Mucosa of stomach (tissue), 1 donor: ENCODE measurements at regions not wholly inside any gene's neighbourhood (a gene's known extent, or its start where the extent isn't known, plus 50 kb on each side); places are given as distances from the start of the nearest gene placed in this dataset.
"Not testable (repeated sequence)": the region's sequence is repeated elsewhere in the genome, so short reads cannot be mapped to it uniquely, and the experiment has no call there.

ENCODE experiments used
- H3K27me3 ChIP-seq: one replicate; pipeline ENCODE4 v1.7.0; 2013; ENCODE audit warnings: mild to moderate bottlenecking, low read length; ENCODE audit not compliant: control insufficient read depth, insufficient read depth
- H3K36me3 ChIP-seq: one replicate; pipeline ENCODE4 v1.7.0; 2013; ENCODE audit warnings: low read length; ENCODE audit not compliant: control insufficient read depth, insufficient read depth
- H3K4me1 ChIP-seq: one replicate; pipeline ENCODE4 v1.7.0; 2013; ENCODE audit warnings: mild to moderate bottlenecking, low read length; ENCODE audit not compliant: control insufficient read depth, insufficient read depth
- H3K4me3 ChIP-seq: one replicate; pipeline ENCODE4 v1.7.0; 2013; ENCODE audit warnings: low read length
- H3K9ac ChIP-seq: one replicate; pipeline ENCODE4 v1.7.0; 2013; ENCODE audit warnings: mild to moderate bottlenecking, low read length, moderate library complexity
- H3K9me3 ChIP-seq: one replicate; pipeline ENCODE4 v1.7.0; 2013; ENCODE audit warnings: mild to moderate bottlenecking, low read length, moderate library complexity; ENCODE audit not compliant: control insufficient read depth
- donor health status: Pancreatic carcinoma.

DNA sequence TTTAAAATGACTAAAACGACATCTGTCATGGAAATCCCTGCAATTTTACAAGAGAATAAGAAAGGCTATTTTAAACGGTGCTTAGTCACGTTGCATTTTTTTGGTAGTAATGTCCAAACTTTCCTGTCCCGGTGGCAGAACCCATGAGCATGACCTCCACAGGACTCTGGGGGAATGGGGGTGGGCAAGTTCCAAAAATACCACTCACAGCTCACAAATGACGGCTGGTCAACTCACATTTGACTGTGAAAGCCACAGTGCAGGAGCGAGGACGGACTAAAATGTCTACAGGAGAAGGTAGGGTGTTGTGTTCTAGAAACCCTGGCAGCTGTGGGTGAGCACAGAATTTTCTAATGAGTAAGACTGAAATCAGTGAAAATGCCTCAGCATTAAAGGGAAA, 331.5 kb downstream of the BCL2L11 start:
- H3K9me3 ChIP-seq, H3K4me3 ChIP-seq, H3K4me1 ChIP-seq, H3K9ac ChIP-seq, H3K36me3 ChIP-seq, H3K27me3 ChIP-seq: not testable (repeated sequence)

GRCh38 chr2:111453308-111453707, 332.6 kb downstream of the BCL2L11 start:
- not testable (repeated sequence) for H3K4me3 ChIP-seq, H3K9me3 ChIP-seq, H3K9ac ChIP-seq

GRCh38 chr2:111453816-111454215, 333.1 kb downstream of the BCL2L11 start:
- H3K36me3 ChIP-seq, H3K27me3 ChIP-seq, H3K9me3 ChIP-seq, H3K9ac ChIP-seq, H3K4me1 ChIP-seq, H3K4me3 ChIP-seq: not testable (repeated sequence)

More at GRCh38 chr2:111453308-111453707, 332.6 kb downstream of the BCL2L11 start:
- H3K4me1 ChIP-seq, H3K27me3 ChIP-seq, H3K36me3 ChIP-seq: not testable (repeated sequence)

DNA sequence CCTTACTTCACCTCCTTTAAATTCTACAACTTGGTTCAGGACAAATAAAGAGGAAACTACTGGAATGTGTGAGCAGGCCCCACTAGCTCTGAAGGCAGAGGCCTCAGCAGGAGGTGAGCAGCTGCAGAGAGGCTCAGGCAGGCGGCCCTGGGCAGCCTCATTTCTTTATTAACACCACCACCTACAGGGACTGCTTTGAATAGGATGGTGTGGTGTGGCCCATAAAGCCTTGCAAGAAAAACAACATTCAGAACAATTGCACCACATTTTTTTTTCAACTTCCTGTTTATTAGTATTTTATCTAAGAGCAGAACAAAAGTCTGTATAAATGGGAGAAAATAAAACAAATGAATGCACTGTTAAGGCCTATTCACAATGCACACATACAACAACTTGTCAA, 333.7 kb downstream of the BCL2L11 start:
- H3K4me1 ChIP-seq, H3K9me3 ChIP-seq, H3K4me3 ChIP-seq, H3K9ac ChIP-seq, H3K27me3 ChIP-seq, H3K36me3 ChIP-seq: not testable (repeated sequence)

GRCh38 chr2:111455016-111456015, 334.6 kb downstream of the BCL2L11 start:
- H3K9me3 ChIP-seq, H3K36me3 ChIP-seq, H3K4me3 ChIP-seq, H3K27me3 ChIP-seq, H3K4me1 ChIP-seq, H3K9ac ChIP-seq: not testable (repeated sequence)

GRCh38 chr2:111457191-111457590, 336.5 kb downstream of the BCL2L11 start:
- H3K9me3 ChIP-seq, H3K9ac ChIP-seq, H3K27me3 ChIP-seq: not testable (repeated sequence)

DNA sequence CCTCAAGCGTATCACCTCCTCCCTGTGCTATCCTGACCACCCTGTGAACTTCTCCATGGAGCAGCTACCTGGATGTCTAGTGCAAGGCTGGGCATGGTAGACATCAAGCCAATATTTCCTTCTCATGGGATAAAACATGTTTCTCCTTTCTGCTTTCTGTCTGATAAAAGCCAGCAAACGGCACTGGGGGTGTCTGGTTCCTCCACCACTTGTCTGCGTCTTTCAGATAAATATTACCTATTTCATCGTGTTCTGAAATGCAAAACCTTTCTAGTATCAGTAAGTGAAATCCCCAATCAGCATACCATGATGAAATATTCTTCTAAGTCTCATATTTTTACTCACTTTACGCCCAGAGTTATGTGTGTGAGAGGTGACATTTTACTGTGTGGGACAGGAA, 340.2 kb downstream of the BCL2L11 start:
- H3K27me3 ChIP-seq, H3K9ac ChIP-seq, H3K36me3 ChIP-seq, H3K4me1 ChIP-seq, H3K4me3 ChIP-seq, H3K9me3 ChIP-seq: not testable (repeated sequence)

More at GRCh38 chr2:111457191-111457590, 336.5 kb downstream of the BCL2L11 start:
- not testable (repeated sequence) for H3K4me3 ChIP-seq, H3K36me3 ChIP-seq, H3K4me1 ChIP-seq

DNA sequence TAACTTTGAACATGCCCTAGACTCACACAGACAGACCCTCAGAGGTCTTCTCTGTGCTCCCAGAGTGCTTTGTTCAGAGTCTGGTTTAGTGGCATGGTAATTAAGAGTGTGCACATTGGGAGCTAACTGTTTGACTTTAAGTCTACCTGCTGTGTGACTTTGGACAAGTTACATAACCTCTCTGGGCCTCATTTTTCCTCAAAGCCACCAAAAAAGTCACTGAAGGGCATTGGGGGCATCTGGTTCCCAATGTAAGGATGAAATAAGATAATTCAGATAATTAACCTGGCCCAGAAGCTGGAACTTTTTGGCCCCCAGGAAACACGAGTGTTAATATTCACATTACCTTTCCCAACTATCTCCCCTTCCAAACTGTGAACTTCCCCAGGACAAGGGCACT, 341.1 kb downstream of the BCL2L11 start:
- not testable (repeated sequence) for H3K9me3 ChIP-seq, H3K27me3 ChIP-seq, H3K9ac ChIP-seq, H3K36me3 ChIP-seq, H3K4me3 ChIP-seq, H3K4me1 ChIP-seq

- H3K9me3 ChIP-seq, H3K27me3 ChIP-seq, H3K4me3 ChIP-seq, H3K36me3 ChIP-seq, H3K9ac ChIP-seq, H3K4me1 ChIP-seq: not testable (repeated sequence)
Observed at GRCh38 chr2:111462572-111462971, 341.9 kb downstream of the BCL2L11 start.

- H3K4me3 ChIP-seq, H3K9ac ChIP-seq, H3K9me3 ChIP-seq, H3K27me3 ChIP-seq, H3K4me1 ChIP-seq, H3K36me3 ChIP-seq: not testable (repeated sequence)
Observed at GRCh38 chr2:111463238-111463848, 342.6 kb downstream of the BCL2L11 start.

GRCh38 chr2:111463956-111464355, 343.2 kb downstream of the BCL2L11 start:
- H3K36me3 ChIP-seq, H3K9ac ChIP-seq, H3K27me3 ChIP-seq, H3K4me1 ChIP-seq, H3K4me3 ChIP-seq, H3K9me3 ChIP-seq: not testable (repeated sequence)

DNA sequence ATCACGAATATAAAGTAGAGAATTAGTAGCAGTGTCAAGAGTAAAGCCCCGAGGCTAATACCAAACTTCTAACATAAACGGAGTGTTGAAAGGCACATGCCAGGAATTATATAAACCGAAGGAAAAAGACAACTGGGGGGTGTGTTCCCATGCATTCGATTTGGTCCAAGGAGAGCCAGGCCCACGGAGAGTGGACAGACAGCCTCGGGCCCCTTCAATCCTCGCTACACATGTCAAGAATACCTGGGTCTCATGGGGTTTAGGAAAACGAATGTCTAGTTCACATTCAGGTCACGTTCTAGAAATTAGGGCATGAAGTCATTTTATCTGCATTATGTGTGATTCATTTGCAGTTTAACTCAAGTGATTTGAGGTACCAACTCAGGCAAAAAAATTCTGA, 343.7 kb downstream of the BCL2L11 start:
- H3K4me3 ChIP-seq, H3K9ac ChIP-seq, H3K9me3 ChIP-seq, H3K27me3 ChIP-seq, H3K36me3 ChIP-seq, H3K4me1 ChIP-seq: not testable (repeated sequence)
